ENCODE measurements at regions not wholly inside any gene's neighbourhood (a gene's known extent, or its start where the extent isn't known, plus 50 kb on each side); places are given as distances from the start of the nearest gene placed in this dataset.

DNA sequence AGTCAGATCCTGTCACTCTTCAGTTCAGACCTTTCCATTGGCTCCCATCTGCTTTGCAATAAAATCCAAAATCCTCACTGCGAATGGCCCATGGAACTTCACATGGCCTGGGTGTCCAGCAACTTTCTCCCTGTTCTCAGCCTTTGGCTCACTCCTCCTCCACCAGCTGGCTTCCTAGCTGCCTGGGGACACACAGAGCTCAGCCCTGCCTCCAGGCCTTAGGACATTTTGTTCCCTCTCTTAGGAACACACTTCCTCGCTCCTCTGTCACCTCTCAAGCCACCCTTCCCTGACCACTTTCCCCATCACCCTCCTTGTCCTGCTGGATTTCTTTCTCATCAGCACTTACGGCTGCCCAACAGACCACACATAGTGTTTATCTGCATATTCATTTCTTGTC, 419.6 kb downstream of the MED13L start:
- no peak for DNase-seq (ENCODE audit: low spot score)

DNA sequence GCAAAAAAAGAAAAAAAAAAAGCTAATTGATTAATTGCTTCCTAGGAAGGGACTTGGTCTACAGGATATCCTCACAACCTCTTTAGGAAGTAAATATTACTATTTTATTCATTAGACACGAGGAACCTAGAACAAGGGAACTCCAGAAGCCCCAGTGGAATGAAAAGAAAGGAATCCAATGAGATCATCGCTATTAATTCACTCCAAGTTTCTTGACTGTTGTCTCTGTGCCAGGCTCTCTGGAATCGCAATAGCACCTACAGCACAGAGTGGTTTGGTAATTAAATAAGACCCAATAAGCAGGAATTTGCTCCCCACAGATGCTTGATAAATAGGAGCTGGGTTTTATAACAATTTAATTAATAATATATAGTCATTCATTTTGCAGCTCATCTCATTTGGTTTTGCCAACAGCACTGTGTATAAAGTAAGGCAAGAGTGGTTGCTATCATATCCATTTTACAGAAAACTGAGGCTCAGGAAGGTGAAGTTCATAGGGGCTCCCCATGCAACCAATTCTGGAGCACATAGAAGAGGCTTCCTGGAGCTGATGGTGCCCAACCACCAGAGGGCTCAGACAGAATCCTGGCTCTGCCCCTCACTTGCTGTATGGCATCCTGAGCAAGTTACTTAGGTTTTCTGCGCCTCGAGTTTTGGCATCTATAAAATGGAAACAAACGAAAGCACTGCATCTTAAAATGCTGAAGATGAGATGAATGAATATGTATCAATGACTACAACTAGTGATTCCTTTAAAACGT, 420.2 kb downstream of the MED13L start:
- DNase-seq (ENCODE audit: low spot score), result no peak

DNA sequence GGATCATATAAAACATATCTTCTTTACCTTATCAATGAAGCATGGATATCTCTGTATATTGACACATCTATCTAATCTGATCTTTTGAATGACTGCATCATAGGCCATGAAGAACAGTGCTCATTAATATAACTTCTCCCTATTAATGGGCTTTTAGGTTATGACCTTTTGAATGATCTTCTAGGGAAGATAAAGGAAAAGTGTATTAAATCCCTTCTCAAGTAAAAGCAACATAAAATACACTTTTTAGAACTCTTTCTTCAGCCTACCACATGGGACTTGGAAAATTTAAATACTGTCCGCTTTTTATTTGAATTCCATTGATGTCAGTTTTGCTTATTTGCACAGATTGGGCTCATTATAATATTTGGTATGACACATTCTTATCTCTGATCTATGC, 425.4 kb downstream of the MED13L start:
- no peak for DNase-seq (ENCODE audit: low spot score)

DNA sequence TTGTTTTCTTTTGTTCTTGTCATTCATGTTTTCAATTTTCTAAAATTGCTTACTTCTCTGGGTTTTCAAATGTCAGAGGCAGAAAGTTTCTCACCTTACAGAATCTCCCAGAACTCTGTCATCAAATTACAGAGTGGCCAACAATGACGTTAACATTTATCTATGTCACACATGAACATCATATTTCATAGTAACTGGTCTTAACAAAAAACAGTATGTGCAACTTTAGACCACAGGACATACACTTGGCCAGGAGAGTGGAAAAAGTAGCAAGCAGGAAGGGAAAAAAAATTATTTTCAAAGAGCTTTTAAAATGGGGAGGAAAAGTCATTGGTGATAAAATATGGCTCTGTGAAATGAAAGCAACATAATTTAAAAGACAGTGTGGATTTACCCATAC, 426.5 kb downstream of the MED13L start:
- no peak for DNase-seq (ENCODE audit: low spot score)

DNA sequence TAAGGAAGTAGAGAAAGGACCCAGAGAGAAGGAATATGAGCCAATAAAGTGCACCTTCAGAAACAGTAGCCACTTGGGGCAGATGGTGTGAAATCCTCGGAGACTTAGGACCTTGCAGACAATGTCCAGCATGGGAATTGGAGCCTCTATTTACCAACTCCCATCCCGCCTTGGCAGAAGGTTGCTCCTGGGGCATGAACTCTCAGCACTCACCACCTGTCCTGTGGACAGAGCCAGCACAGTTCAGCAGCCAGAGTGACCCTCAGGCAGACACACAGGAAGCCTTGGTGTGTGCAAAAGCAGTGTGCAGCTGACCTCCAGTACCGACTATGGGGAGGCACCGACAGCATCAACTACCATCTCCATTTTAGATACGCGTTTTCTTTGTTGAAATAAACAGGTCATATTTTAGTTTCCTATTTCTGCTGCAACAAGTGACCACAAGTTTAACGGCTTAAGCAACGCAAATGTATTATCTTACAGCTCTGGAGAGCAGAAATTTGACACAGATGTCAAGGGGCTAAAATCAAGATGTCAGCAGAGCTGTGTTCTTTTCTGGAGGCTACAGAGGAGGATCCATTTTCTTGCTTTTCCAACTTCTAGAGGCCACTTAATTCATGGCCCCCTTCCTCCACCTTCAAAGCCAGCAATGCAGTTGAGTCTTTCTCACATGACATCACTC, 428.1 kb downstream of the MED13L start:
- DNase-seq (ENCODE audit: low spot score), result no peak

DNA sequence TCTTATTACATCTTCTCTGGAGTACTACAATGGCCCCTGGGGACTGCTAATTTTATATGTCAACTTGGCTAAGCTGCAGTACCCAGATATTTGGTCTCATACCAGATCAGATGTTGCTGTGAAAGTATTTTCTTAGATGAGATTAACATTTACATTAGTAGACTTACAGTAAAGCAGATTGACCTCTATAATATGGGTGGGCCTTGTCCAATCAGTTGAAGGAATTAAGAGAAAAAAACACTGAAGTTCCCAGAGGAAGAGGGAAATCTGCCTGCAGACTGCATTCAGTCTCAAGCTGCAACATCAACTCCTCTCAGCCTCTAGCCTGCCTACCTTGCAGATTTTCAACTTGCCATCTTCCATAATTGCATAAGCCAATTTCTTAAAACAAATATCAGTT, 430.1 kb downstream of the MED13L start:
- no peak for DNase-seq (ENCODE audit: low spot score)

DNA sequence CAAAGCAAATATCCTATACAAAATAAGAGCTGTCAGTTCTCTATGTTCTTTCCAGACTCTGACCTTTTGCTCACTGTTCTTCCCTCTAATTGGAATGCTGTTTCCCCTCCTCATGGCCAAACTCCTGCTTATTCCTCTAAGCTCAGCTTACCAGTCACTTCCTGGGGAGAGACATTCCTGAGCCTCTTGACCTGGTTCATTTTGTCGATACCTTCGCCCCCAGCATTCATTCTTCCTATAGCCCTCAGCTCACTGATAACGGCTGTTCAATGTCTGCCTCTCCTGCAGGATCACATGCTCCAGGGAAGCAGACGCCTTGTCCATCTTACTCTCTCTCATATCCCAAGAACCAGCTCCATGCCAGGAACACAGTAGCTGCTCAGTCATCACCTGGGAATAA, 431.0 kb downstream of the MED13L start:
- DNase-seq (ENCODE audit: low spot score), result no peak

DNA sequence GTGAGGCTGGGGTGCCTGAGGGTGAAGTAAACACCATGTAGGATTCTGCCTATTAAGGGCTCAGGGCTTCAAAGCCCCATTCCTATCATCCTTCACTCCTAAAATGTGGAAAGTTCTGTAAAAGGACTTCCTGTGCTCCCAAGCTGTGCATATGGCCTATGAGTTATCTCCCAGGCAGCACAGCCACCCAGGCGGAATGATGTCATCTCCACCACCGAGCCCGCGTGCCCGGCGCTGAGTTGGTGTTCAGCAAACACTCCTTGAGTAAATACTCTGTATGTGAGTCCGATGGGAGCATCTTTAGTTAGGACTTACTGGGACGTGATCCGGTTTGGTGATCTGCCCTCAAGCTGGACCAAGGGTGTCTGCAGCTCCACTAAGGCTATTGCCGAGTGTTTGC, 437.3 kb downstream of the MED13L start:
- DNase-seq (ENCODE audit: low spot score), result no peak

DNA sequence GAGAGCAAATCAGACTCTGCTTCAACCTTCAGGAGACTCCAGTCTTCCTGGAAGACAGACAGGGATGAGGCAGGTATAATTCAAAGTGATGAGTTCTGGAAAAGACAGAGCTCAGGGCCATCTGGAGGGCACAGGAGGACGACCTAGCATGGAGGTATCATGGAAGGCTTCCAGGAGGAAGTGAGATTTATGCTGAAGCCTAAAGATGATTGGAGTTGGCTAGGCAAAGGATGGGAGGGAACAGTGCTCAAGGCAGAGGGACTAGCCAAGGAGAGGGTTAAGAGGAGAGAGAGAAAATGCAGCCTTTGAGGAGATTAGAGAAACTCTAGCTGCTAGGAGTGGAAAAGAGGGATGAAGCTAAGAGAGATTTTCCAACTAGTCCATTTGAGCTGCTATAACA, 438.5 kb downstream of the MED13L start:
- no peak for DNase-seq (ENCODE audit: low spot score)

DNA sequence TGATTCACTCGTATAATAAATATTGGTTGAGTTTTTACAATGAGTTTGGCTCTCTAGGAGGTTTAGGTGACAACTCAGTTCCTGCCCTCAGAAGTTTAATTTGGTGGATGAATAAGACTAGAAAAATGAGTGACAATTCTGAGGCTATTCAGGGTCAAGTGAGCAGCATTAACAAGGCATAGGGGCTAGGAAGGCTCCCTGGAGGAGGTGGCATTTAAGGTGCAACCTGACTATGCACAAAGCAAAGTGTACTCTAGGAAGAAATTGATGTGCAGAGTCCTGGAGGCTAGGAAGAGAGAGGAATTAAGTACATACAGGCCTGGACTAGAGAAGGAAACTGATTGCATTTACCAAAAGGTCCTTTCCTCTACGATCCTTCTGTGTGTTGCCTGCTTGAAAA, 440.3 kb downstream of the MED13L start:
- DNase-seq (ENCODE audit: low spot score), result no peak

DNA sequence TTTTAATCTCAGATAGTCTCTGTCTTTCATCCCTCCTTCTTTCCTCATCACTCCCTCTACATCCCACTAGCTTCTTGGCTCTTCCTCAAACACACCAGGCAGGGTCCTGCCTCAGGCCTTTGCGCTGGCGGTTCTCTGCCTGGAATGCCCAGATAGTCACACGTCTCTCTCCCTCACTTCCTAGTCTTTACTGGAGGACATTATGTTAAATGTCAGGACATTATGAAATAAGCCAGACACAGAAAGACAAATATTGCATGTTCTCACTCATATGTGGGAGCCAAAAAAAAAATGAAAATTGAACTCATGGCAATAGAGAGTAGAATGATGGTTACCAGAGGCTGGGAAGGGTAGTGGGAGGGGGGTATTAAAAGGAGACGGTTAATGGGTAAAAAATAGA, 442.0 kb downstream of the MED13L start:
- no peak for DNase-seq (ENCODE audit: low spot score)

DNA sequence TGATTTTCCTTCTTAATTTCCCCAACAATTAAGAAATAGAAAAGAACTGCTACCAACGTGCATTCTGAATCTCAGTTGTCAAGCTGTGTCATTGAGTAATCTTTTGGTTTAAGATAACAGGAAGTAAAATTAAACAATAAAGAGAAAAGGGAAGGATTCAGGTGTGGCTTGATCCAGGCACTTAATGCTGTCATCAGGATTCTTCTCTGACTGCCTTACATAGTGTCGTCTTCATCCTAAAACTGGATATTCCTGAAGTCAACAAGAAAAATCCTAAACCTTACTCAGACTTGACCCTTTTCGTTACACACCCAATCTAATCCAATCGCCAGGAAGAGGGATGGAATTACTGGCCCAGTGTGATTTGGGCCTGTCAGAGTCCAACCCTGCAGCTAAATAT, 443.8 kb downstream of the MED13L start:
- DNase-seq (ENCODE audit: low spot score), result no peak

DNA sequence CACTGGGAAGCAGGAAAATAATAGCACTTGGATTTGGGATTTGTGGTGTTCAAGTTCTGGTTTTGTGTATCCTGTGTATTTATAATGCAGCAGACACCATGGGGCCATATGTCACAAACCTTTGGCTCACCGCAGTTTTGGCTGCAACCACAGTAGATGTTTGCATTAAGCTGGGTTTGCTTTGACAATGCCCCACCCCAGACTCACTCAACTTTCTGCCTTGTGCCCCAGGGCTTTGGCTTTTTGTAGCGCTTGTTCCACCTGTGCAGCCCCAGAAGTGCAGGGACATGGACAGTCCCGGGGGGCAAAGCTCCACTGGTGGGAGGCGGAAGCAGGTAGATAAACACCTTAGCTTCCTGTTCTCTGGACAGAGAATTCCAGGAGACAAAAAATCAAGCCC, 446.9 kb downstream of the MED13L start:
- DNase-seq (ENCODE audit: low spot score), result no peak

DNA sequence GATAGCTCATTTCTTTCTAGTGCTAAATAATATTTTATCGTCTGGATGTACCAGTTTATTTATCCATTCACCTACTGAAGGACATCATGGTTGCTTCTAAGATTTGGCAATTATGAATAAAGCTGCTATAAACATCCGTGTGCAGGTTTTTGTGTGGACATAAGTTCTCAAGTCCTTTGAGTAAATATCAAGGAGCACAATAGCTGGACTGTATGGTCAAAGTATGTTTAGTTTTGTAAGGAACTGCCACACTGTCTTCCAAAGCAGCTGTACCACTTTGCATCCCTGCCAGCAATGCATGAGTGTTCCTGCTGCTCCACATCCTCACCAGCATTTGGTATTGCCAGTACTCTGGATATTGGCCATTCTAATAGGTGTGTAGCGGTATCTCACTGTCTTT, 447.4 kb downstream of the MED13L start:
- no peak for DNase-seq (ENCODE audit: low spot score)

DNA sequence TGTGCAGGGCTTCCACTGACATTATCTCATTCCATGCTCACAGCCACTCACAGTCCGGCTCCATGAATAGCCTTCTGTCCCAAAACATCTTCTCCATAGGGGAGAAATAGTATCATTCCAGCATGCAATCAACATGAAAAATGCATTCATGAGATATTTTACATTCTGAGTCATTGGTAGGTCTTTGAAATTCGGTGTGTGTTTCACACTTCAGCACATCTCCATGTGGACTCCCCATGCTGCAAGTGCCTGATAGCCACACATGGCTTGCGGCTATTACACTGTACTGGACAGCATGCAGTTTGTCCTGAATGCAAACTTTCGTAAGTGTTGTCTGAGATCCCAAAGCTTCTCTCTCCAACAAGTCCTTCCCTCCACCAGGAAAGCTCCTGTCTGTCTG, 449.3 kb downstream of the MED13L start:
- no peak for DNase-seq (ENCODE audit: low spot score)

DNA sequence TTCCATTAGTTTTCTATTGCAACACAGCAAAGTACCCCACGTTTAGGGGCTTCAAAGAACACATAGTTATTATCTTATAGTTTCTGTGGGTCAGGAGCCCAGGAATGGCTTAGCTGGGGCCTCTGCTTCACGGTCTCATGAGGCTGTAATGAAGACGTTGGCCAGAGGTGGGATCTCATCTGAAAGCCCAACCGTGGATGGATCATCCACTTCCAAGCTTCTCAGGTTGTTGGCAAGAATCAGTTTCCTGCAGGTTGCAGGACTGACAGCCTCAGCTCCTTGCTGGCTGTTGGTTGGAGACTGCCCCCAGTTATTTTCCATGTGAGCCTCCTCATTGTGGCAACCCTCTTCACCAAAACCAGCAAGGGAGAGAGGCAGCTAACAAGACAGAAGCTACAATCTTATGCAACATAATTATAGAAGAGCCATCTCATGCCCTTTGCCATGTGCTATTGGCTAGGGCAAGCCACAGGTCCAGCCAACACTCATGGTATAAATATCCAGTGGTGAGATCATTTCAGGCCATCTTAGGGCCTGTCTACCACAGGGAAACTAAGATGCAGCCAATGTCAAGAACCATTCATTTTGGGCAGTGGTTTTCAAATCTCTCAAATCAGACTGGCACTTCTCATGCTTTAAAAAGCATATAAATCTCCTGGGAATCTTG, 452.4 kb downstream of the MED13L start:
- no peak for DNase-seq (ENCODE audit: low spot score)

DNA sequence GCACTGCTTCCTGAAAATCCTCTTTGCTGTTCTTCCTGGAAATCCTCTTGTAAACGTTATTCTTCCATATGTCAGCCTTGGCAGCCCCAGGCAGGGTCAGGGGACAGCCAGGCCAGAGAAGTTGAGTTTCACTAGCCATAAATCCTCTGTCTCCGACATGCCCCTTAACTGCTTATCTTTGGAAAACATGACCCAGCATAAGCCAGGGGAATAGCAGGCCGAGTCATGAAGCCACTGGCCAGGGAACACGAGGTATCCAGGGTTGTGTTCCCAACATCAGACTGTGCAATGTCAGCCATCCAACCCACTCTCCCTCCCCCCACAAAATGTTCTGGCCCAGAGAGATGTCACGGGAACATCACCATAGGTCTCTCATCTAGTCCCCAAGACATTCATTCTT, 453.9 kb downstream of the MED13L start:
- DNase-seq (ENCODE audit: low spot score), result no peak

DNA sequence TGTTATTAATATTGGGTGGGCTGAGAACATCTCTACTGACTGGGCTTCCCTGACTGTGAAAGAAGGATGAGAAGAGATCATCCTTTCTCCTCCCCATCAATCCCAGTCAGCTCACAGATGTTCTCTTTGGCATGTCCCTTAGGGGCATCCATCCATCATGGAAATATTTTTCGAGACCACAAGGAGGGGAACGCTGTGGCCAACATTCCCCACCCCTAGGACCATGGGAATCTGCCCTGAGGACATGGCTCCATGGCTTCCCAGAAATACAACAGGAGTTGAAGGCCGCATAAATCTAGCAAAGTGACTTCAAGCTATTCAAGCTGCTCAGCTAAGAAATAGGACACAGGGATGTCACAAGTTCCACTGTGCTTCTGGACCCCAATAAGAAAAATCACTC, 456.8 kb downstream of the MED13L start:
- no peak for DNase-seq (ENCODE audit: low spot score)

DNA sequence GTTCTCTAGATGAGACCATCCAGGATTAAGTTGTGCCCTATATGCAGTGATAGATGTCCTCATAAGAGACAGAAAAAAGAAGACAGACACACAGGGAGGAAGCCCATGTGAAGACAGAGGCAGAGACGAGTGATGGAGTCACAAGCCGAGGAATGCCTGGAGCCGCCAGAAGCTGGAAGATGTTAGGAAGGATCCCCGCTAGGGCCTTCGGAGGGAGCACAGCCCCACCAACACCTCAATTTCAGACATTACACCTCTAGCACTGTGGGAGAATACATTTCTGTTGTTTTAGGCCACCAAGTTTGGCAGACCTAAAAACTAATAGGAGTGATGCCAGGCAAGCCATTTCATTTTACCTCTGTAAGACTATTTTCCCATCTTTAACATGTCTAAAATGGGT, 458.5 kb downstream of the MED13L start:
- no peak for DNase-seq (ENCODE audit: low spot score)

DNA sequence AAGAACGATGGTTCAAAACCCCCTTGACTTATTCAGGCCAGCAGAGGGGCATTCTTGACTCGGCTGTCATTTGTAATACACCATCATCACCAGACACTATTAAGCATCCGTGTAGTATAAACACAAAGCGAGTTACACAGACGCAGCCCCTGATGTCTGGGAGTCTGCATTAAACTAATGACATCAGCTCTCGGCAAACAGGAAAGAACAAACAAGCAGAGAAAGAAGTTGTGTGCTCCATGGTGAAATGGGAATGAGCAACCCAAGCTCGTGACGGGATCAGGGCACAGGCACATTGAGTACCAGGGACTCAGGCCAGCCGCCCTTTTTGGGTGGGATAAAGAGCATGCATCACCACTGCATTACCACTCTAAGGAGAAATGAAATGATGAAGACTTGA, 460.1 kb downstream of the MED13L start:
- no peak for DNase-seq (ENCODE audit: low spot score)

DNA sequence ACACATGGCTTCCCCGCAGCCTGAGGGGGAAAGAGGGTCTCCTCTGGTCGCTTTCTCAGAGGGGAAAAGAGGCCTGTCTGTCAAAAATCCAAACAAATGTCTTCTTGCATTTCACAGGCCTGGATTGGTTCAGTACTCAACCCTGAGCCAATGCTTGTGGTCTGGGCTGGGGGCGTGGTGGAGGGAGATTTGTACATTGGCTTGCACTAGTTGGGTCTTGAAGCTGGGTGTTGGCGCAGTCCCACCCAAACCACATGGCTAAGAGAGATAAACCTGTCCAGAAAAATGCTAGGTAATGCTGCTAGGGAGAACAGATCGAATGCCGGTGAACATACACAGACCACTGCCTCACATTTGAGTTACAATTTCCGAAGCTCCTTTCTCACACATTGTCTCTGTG, 461.6 kb downstream of the MED13L start:
- no peak for DNase-seq (ENCODE audit: low spot score)

DNA sequence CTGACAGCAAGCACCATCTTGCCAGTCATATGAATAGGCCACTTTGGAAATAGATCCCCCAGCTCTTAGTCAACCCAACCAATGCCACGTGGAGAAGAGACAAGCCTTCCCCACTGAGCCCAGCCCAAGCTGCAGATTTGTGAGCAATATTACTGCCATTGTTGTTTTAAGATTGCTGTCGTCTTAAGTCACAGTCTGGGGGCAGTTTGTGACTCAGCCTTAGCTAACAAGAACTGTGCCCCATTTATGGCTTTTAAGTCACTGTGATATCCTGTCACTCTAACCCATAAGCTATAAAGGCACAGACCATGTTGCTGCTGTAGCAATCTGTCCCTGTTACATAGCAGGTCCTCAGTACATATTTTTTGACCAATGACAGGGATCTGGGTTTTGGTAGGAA, 464.2 kb downstream of the MED13L start:
- DNase-seq (ENCODE audit: low spot score), result no peak

DNA sequence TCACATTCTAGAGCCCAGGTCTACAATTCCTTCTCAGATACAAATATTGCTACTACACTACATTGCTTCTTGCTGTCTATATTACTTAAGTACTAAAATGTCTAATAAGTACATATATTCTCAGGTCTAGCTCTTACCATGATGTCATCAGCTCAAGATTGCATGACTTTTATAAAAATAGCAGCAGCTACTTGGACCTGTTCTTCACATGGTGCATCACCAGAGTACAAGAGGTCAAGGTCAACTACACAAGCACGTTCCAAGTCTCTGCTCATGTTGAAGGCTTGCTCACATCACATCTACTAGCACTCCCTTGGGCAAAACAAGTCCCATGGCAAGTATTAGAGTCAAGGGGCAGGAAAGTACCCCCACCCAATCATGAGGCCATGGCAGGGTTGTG, 465.6 kb downstream of the MED13L start:
- no peak for DNase-seq (ENCODE audit: low spot score)

DNA sequence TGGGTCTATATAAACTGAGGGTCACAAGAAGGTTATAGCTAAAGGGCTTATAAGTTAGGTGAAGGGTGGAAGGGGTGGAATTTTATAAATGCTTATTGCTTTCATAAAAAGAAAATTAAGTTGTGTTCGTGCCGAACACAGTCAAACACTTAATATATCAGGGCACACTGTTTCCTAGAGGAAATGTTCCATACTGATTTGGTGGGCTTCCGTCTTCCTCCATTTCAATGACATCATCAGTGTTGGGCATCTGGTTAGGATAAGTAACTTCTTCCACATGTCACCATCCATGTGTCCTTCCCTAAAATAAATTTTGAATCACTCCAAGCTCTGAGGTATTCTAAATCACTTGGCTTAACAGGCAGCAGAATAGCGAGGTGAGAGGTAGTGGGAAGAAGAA, 466.4 kb downstream of the MED13L start:
- no peak for DNase-seq (ENCODE audit: low spot score)
